ENCODE measurements at regions not wholly inside any gene's neighbourhood (a gene's known extent, or its start where the extent isn't known, plus 50 kb on each side); places are given as distances from the start of the nearest gene placed in this dataset.
"Not testable (repeated sequence)": the region's sequence is repeated elsewhere in the genome, so short reads cannot be mapped to it uniquely, and the experiment has no call there.

DNA sequence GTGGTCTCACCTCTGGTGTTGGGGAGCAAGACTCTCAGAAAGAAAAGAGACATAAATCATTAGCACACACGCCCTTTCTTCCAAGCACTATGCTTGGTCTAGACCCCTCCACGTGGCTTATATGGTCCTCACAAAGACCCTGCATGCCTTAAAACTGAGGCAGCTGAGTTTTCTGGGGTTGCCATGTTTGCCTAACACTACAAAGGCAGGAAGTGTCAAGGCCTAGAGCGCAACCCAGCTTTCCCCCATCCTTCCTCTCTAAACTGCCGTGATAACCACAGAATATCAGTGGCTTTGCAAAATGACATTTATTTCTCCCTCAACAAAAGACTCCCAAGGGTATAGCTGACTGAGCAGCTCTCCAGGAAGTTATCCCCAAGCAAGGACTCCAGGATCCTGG is 146.5 kb upstream of the TOP1 start:
- Histone ChIP-seq H3K4me3 (ENCODE audit: insufficient read depth, low read length) (no peak overlapping the region), H4K20me1 (ENCODE audit: insufficient read depth, low read length) (no peaks in the 10 kb centered on the region), H3K4me2 (ENCODE audit: insufficient read depth, low read length) (no peak overlapping the region), H2AFZ (ENCODE audit: low read length) (no peak overlapping the region), H3K9me3 (ENCODE audit: low read depth, low read length) (no peaks in the 10 kb centered on the region), H3K36me3 (ENCODE audit: insufficient read depth, low read length) (no peaks in the 10 kb centered on the region), H3K4me1 (ENCODE audit: insufficient read depth, low read length) (no peaks in the 10 kb centered on the region), H3K27ac (ENCODE audit: low read depth, low read length) (no peak overlapping the region), H3K79me2 (ENCODE audit: insufficient read depth, low read length) (no peaks in the 10 kb centered on the region), H3K27me3 (ENCODE audit: insufficient read depth, low read length) (no peaks in the 10 kb centered on the region)
- TF ChIP-seq, protein P1, sequence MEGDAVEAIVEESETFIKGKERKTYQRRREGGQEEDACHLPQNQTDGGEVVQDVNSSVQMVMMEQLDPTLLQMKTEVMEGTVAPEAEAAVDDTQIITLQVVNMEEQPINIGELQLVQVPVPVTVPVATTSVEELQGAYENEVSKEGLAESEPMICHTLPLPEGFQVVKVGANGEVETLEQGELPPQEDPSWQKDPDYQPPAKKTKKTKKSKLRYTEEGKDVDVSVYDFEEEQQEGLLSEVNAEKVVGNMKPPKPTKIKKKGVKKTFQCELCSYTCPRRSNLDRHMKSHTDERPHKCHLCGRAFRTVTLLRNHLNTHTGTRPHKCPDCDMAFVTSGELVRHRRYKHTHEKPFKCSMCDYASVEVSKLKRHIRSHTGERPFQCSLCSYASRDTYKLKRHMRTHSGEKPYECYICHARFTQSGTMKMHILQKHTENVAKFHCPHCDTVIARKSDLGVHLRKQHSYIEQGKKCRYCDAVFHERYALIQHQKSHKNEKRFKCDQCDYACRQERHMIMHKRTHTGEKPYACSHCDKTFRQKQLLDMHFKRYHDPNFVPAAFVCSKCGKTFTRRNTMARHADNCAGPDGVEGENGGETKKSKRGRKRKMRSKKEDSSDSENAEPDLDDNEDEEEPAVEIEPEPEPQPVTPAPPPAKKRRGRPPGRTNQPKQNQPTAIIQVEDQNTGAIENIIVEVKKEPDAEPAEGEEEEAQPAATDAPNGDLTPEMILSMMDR (IDR thresholded peaks at IDR 0.05; ENCODE audit: extremely low read depth, low read depth, low read length) = no peak
- DNase-seq (ENCODE audit: insufficient read length, low spot score, missing footprints) = no peak

DNA sequence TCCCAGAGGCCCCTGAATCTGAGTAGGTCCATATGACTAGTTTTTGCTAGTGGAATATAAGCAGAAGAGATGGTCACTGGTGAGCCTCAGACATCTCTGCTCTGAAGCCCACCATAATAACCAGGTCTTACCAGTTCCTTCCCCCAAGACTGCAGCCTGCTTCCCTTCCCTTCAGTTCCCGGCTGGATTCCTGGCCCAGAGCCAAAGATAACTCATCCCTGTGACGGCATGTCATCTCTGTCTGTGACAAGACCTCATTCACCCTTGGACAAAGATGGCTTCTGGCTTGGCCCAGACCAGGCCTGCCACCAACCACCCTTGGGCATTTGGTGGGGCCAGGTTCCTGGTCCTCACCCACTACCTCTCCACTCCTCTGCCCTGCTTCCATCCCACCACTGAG is 145.5 kb upstream of the TOP1 start:
- no peaks in the 10 kb centered on the region for H3K4me1 ChIP-seq (ENCODE audit: insufficient read depth, low read length)
- no peak overlapping the region for H3K27ac ChIP-seq (ENCODE audit: low read depth, low read length)
- no peaks in the 10 kb centered on the region for H3K27me3 ChIP-seq (ENCODE audit: insufficient read depth, low read length)
- no peaks in the 10 kb centered on the region for H3K9me3 ChIP-seq (ENCODE audit: low read depth, low read length)
- H3K79me2 ChIP-seq (ENCODE audit: insufficient read depth, low read length) = no peaks in the 10 kb centered on the region
- H3K36me3 ChIP-seq (ENCODE audit: insufficient read depth, low read length) = no peaks in the 10 kb centered on the region
- no peak for DNase-seq (ENCODE audit: insufficient read length, low spot score, missing footprints)
- no peak overlapping the region for H3K4me2 ChIP-seq (ENCODE audit: insufficient read depth, low read length)
- no peak overlapping the region for H2AFZ ChIP-seq (ENCODE audit: low read length)
- H3K4me3 ChIP-seq (ENCODE audit: insufficient read depth, low read length) = no peak overlapping the region
- TF ChIP-seq, protein P1 (IDR thresholded peaks at IDR 0.05; ENCODE audit: extremely low read depth, low read depth, low read length) = no peak
- H4K20me1 ChIP-seq (ENCODE audit: insufficient read depth, low read length) = no peaks in the 10 kb centered on the region

DNA sequence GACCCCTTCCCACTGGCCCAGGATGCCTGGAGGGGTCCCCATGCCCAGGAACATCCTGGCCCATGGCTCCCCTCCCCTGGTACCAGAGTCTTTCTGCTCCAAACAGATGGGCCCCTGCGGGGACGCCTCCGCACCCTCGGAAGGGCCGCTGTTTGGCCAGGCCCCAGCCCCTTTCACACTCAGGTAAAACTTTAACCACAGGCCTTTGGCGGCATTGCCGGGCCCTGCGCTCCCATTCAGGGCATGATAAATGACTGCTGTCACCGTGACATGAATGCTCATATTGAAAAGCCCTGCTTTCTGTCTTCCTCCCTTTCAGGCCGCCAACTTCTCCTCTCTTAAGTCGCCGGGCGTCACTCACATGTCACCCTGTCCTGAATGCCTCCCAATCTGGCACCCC is 141.5 kb upstream of the TOP1 start:
- Histone ChIP-seq H2AFZ (ENCODE audit: low read length) (no peak overlapping the region), H3K4me1 (ENCODE audit: insufficient read depth, low read length) (no peaks in the 10 kb centered on the region), H4K20me1 (ENCODE audit: insufficient read depth, low read length) (no peaks in the 10 kb centered on the region), H3K9me3 (ENCODE audit: low read depth, low read length) (no peaks in the 10 kb centered on the region), H3K27me3 (ENCODE audit: insufficient read depth, low read length) (no peaks in the 10 kb centered on the region), H3K36me3 (ENCODE audit: insufficient read depth, low read length) (no peaks in the 10 kb centered on the region), H3K79me2 (ENCODE audit: insufficient read depth, low read length) (no peaks in the 10 kb centered on the region), H3K4me3 (ENCODE audit: insufficient read depth, low read length) (no peak overlapping the region), H3K27ac (ENCODE audit: low read depth, low read length) (no peak overlapping the region), H3K4me2 (ENCODE audit: insufficient read depth, low read length) (no peak overlapping the region)
- DNase-seq (ENCODE audit: insufficient read length, low spot score, missing footprints) = no peak
- TF ChIP-seq, protein P1 (IDR thresholded peaks at IDR 0.05; ENCODE audit: extremely low read depth, low read depth, low read length) = no peak

DNA sequence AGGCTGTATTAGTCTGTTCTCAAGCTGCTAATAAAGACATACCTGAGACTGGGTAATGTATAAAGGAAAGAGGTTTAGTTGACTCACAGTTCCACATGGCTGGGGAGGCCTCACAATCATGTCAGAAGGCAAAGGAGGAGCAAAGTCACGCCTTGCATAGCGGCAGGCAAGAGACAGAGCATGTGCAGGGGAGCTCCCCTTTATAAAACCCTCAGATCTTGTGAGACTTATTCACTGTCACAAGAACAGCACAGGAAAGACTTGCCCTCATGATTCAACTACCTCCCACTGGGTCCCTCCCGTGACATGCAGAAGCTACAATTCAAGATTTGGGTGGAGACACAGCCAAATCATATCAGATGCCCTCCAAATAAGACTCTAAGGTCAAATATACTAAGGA is 139.4 kb upstream of the TOP1 start:
- H3K79me2 ChIP-seq (ENCODE audit: insufficient read depth, low read length); H3K4me3 ChIP-seq (ENCODE audit: insufficient read depth, low read length); H3K36me3 ChIP-seq (ENCODE audit: insufficient read depth, low read length); H3K4me2 ChIP-seq (ENCODE audit: insufficient read depth, low read length); H3K27me3 ChIP-seq (ENCODE audit: insufficient read depth, low read length); H3K4me1 ChIP-seq (ENCODE audit: insufficient read depth, low read length); H4K20me1 ChIP-seq (ENCODE audit: insufficient read depth, low read length); H3K27ac ChIP-seq (ENCODE audit: low read depth, low read length); H3K9me3 ChIP-seq (ENCODE audit: low read depth, low read length); H2AFZ ChIP-seq (ENCODE audit: low read length); DNase-seq (ENCODE audit: insufficient read length, low spot score, missing footprints): not testable (repeated sequence)

DNA sequence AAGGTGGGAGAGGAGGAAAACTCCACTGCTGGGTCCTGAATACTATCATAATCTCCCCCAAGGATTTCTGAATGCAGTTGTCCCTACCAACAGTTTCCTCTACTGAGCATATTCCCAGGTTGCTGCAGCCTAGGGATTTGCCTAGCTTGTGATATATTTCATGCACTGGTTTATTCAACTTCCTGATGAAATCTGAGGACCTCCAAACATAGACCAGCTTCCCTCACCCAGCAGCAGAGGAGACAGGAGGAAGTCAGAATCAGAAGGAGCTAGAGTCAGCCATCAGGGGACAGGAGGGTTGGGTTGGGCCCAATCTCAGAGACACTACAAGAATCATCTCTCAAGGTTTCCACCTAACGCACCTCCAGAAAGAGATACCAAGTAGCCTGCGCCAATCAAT is 138.4 kb upstream of the TOP1 start:
- no peak for DNase-seq (ENCODE audit: insufficient read length, low spot score, missing footprints)
- no peaks in the 10 kb centered on the region for H3K4me1 ChIP-seq (ENCODE audit: insufficient read depth, low read length)
- H3K4me3 ChIP-seq (ENCODE audit: insufficient read depth, low read length) = no peak overlapping the region
- TF ChIP-seq, protein P1 (IDR thresholded peaks at IDR 0.05; ENCODE audit: extremely low read depth, low read depth, low read length) = no peak
- no peaks in the 10 kb centered on the region for H3K9me3 ChIP-seq (ENCODE audit: low read depth, low read length)
- H3K4me2 ChIP-seq (ENCODE audit: insufficient read depth, low read length) = no peak overlapping the region
- H3K36me3 ChIP-seq (ENCODE audit: insufficient read depth, low read length) = no peaks in the 10 kb centered on the region
- no peaks in the 10 kb centered on the region for H3K27me3 ChIP-seq (ENCODE audit: insufficient read depth, low read length)
- H2AFZ ChIP-seq (ENCODE audit: low read length) = no peak overlapping the region
- no peaks in the 10 kb centered on the region for H3K79me2 ChIP-seq (ENCODE audit: insufficient read depth, low read length)
- no peaks in the 10 kb centered on the region for H4K20me1 ChIP-seq (ENCODE audit: insufficient read depth, low read length)
- no peak overlapping the region for H3K27ac ChIP-seq (ENCODE audit: low read depth, low read length)

Data from osteoblast (primary cell).